IPS DF 6.9 (cell line): ENCODE measurements at regions not wholly inside any gene's neighbourhood (a gene's known extent, or its start where the extent isn't known, plus 50 kb on each side); places are given as distances from the start of the nearest gene placed in this dataset.

Experiments used
- DNase-seq: peaks from one replicate; pipeline ENCODE4 v3.0.0-alpha.2; 2013; ENCODE audit warnings: low read depth, low spot score
- H3K27ac ChIP-seq: one replicate; pipeline ENCODE4 v1.5.1; 2013; ENCODE audit warnings: low read length, control low read depth
- H3K27me3 ChIP-seq: 2 replicates; pipeline ENCODE4 v1.6.1; 2013; ENCODE audit warnings: mild to moderate bottlenecking, low read length; ENCODE audit not compliant: control insufficient read depth, insufficient read depth
- H3K36me3 ChIP-seq: 2 replicates; pipeline ENCODE4 v1.6.1; 2013; ENCODE audit warnings: low read length; ENCODE audit not compliant: control insufficient read depth, insufficient read depth
- H3K4me1 ChIP-seq: 2 replicates; pipeline ENCODE4 v1.6.1; 2013; ENCODE audit warnings: low read length; ENCODE audit not compliant: control insufficient read depth, insufficient read depth
- H3K4me3 ChIP-seq: 2 replicates; pipeline ENCODE4 v1.5.1; 2013; ENCODE audit warnings: mild to moderate bottlenecking, low read length
- H3K9me3 ChIP-seq: 2 replicates; pipeline ENCODE4 v1.6.1; 2013; ENCODE audit warnings: low read length, inconsistent platforms; ENCODE audit not compliant: control insufficient read depth, insufficient read depth
- WGBS: extraction: QIAGEN DNeasy Blood & Tissue Kit; methylation state at CpG from one replicate; pipeline ENCODE4 v1.1.7; 2013; ENCODE audit warnings: mixed read lengths, missing lambda C conversion rate; ENCODE audit not compliant: insufficient read length, insufficient coverage; 5-methylcytosine and 5-hydroxymethylcytosine counted together

GRCh38 chr7:12879139-12879538 is 191.7 kb downstream of the ARL4A start:
- no peak overlapping the region for H3K4me3 ChIP-seq
- no peaks in the 10 kb centered on the region for H3K27me3 ChIP-seq
- H3K27ac ChIP-seq, result no peak overlapping the region
- no peaks in the 10 kb centered on the region for H3K36me3 ChIP-seq
- H3K9me3 ChIP-seq, result no peaks in the 10 kb centered on the region
- no peaks in the 10 kb centered on the region for H3K4me1 ChIP-seq
- DNase-seq, result no peak

DNA sequence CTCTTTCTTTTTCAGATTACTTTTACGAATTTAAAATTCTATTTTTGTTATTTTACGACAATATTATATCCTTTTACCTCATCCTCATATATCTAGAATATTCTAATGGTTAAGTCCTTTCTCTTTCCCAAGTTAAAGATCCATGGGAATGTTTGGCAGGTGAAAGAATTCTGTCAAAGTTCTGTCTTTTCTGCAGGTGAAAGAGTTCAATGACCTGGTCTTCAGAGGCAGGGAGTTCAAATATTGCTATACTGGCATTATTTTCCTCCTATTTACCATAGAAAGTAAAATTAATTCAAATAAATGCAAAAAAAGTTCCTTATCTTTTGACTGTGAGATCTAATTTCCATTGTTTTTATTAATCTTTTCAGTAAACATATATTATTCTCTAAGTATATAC is 194.3 kb downstream of the ARL4A start:
- Histone ChIP-seq H3K4me1 (no peaks in the 10 kb centered on the region), H3K4me3 (no peak overlapping the region), H3K27ac (no peak overlapping the region), H3K36me3 (no peaks in the 10 kb centered on the region), H3K27me3 (no peaks in the 10 kb centered on the region), H3K9me3 (no peaks in the 10 kb centered on the region)
- DNase-seq, result no peak
- 100% methylated on average over 2 of the region's 2 CpGs for WGBS

DNA sequence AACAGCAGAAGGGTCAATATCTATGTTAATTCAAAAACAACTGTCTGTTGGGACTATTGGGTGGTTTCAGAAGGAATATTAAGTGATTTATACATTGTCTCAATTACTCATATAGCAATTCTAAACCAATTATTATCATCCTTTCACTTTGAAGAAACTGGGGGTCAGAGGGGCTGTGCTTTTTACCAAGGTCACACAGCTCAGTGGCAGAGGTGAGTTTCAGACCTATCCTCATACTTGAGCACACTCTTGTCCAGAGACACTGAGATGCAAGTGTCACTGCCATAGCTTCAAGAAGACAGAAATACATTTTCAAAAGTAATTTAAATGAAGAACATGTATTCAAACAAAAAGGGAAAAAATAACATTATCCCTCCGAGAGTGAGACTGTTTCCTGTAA is 195.3 kb downstream of the ARL4A start:
- H3K4me1 ChIP-seq, result no peaks in the 10 kb centered on the region
- no CpG with 5 or more reads among the region's 1 CpG for WGBS
- DNase-seq, result no peak

GRCh38 chr7:12884033-12884432 is 196.6 kb downstream of the ARL4A start:
- H3K27me3 ChIP-seq, result no peaks in the 10 kb centered on the region
- DNase-seq, result no peak
- WGBS, result no CpG with 5 or more reads among the region's 1 CpG

More for the DNA sequence above, 195.3 kb downstream of the ARL4A start:
- Histone ChIP-seq H3K9me3 (no peaks in the 10 kb centered on the region), H3K27me3 (no peaks in the 10 kb centered on the region), H3K36me3 (no peaks in the 10 kb centered on the region), H3K27ac (no peak overlapping the region), H3K4me3 (no peak overlapping the region)

GRCh38 chr7:12884856-12885440 is 197.5 kb downstream of the ARL4A start:
- no CpG with 5 or more reads among the region's 3 CpGs for WGBS
- DNase-seq, result no peak

More at GRCh38 chr7:12884033-12884432, 196.6 kb downstream of the ARL4A start:
- Histone ChIP-seq H3K9me3 (no peaks in the 10 kb centered on the region), H3K27ac (no peak overlapping the region), H3K4me1 (no peaks in the 10 kb centered on the region), H3K36me3 (no peaks in the 10 kb centered on the region), H3K4me3 (no peak overlapping the region)

GRCh38 chr7:12888717-12889116 is 201.3 kb downstream of the ARL4A start:
- no peak overlapping the region for H3K27ac ChIP-seq
- no peaks in the 10 kb centered on the region for H3K27me3 ChIP-seq
- DNase-seq, result no peak
- no peaks in the 10 kb centered on the region for H3K9me3 ChIP-seq
- H3K4me3 ChIP-seq, result no peak overlapping the region
- WGBS, result no CpG with 5 or more reads among the region's 2 CpGs
- no peaks in the 10 kb centered on the region for H3K4me1 ChIP-seq
- no peaks in the 10 kb centered on the region for H3K36me3 ChIP-seq

More at GRCh38 chr7:12884856-12885440, 197.5 kb downstream of the ARL4A start:
- Histone ChIP-seq H3K27me3 (no peaks in the 10 kb centered on the region), H3K9me3 (no peaks in the 10 kb centered on the region), H3K36me3 (no peaks in the 10 kb centered on the region), H3K4me1 (no peaks in the 10 kb centered on the region), H3K4me3 (no peak overlapping the region), H3K27ac (no peak overlapping the region)

GRCh38 chr7:12889391-12889790 is 202.0 kb downstream of the ARL4A start:
- WGBS, result no CpG with 5 or more reads among the region's 4 CpGs
- no peak for DNase-seq
- H3K27ac ChIP-seq, result no peak overlapping the region

GRCh38 chr7:12890586-12890985 is 203.2 kb downstream of the ARL4A start:
- H3K27me3 ChIP-seq, result no peaks in the 10 kb centered on the region
- H3K4me3 ChIP-seq, result no peak overlapping the region
- no peaks in the 10 kb centered on the region for H3K9me3 ChIP-seq
- no peak overlapping the region for H3K27ac ChIP-seq
- WGBS, result no CpG with 5 or more reads among the region's 2 CpGs
- H3K36me3 ChIP-seq, result no peaks in the 10 kb centered on the region
- no peak for DNase-seq
- H3K4me1 ChIP-seq, result no peaks in the 10 kb centered on the region

More at GRCh38 chr7:12889391-12889790, 202.0 kb downstream of the ARL4A start:
- no peaks in the 10 kb centered on the region for H3K4me1 ChIP-seq
- H3K27me3 ChIP-seq, result no peaks in the 10 kb centered on the region
- no peaks in the 10 kb centered on the region for H3K36me3 ChIP-seq
- no peak overlapping the region for H3K4me3 ChIP-seq
- no peaks in the 10 kb centered on the region for H3K9me3 ChIP-seq

GRCh38 chr7:12893292-12893691 is 205.9 kb downstream of the ARL4A start:
- H3K27ac ChIP-seq, result no peak overlapping the region
- H3K4me1 ChIP-seq, result peaks cover 1% of the 10 kb centered on the region; the same call in 1 of the 2 replicates
- no peak overlapping the region for H3K4me3 ChIP-seq
- WGBS, result no CpG with 5 or more reads among the region's 2 CpGs
- no peaks in the 10 kb centered on the region for H3K36me3 ChIP-seq
- no peak for DNase-seq
- no peaks in the 10 kb centered on the region for H3K9me3 ChIP-seq
- no peaks in the 10 kb centered on the region for H3K27me3 ChIP-seq

DNA sequence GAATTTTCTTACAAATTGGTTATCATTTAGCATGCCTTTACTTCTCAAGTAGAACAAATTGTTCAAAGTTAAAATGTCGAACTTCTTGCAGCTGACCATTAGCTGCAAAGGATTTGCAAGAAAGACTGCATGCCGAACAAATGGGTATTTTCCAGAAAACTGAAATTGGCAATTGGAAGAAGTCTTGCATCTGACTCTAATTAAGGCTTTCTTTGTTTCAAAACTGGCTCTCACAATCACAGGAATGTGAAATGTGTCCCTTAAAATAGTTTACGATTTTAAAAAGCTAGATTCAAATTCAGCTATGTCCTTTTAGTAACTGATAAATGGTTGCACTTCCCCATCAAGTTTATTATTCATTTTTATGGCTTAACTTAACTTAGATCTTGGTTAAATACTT is 207.9 kb downstream of the ARL4A start:
- Histone ChIP-seq H3K36me3 (no peaks in the 10 kb centered on the region), H3K27ac (no peak overlapping the region), H3K9me3 (no peaks in the 10 kb centered on the region), H3K27me3 (no peaks in the 10 kb centered on the region), H3K4me3 (no peak overlapping the region), H3K4me1 (peaks cover 1% of the 10 kb centered on the region; the same call in 1 of the 2 replicates)
- WGBS, result no CpG with 5 or more reads among the region's 3 CpGs
- no peak for DNase-seq

- H3K27ac ChIP-seq, result no peak overlapping the region
- WGBS, result no CpG with 5 or more reads among the region's 1 CpG
- H3K27me3 ChIP-seq, result no peaks in the 10 kb centered on the region
- H3K4me3 ChIP-seq, result no peak overlapping the region
- peaks cover 1% of the 10 kb centered on the region; the same call in 1 of the 2 replicates for H3K4me1 ChIP-seq
- no peak for DNase-seq
- H3K36me3 ChIP-seq, result no peaks in the 10 kb centered on the region
- no peaks in the 10 kb centered on the region for H3K9me3 ChIP-seq
These were observed 208.9 kb downstream of the ARL4A start for GRCh38 chr7:12896316-12896715.
